ENCODE measurements at regions not wholly inside any gene's neighbourhood (a gene's known extent, or its start where the extent isn't known, plus 50 kb on each side); places are given as distances from the start of the nearest gene placed in this dataset.

DNA sequence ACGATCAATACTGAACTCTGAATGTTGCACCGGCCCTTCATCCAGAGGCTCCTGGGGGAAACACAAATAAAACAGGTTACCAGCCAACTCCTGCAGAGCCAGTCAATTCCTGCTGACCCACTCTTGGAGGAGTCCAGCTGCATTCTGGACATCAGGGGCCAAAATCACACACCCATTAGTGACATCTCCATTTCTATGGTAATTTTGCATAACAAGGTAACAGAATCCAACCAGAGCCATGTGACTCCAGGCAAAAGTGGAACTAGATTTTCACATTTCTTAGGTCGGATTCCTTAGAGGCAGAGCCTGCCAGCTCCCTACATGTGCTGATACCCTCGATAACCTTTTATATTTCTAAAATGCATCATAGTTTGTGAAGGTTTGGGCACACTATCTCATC, 119.2 kb upstream of the CTNNB1 start:
- Histone ChIP-seq H3K27me3 (replicated peaks in 1 of 4; ENCODE audit: control insufficient read depth in 3 of 4, extremely low read depth in 1 of 4, insufficient read depth in 3 of 4, low read length in 3 of 4) (no peaks in the 10 kb centered on the region), H3K4me3 (ENCODE audit: extremely low read depth in 1 of 4, insufficient read depth in 2 of 4, low read depth in 3 of 4, low read length in 4 of 4) (no peak overlapping the region), H2BK15ac (ENCODE audit: low read length) (no peak overlapping the region), H3K27ac (ENCODE audit: low read depth, low read length) (no peak overlapping the region), H4K20me1 (replicated peaks in 1 of 2; ENCODE audit: control insufficient read depth in 1 of 2, insufficient read depth in 2 of 2, low read length in 2 of 2) (no peaks in the 10 kb centered on the region), H3K4me2 (ENCODE audit: insufficient read depth in 1 of 2, low read depth in 2 of 2, low read length in 2 of 2) (peak overlapping the region in 1 of 2 experiments; percentile 15; a peak in 1 of 4 replicates), H3K23me2 (ENCODE audit: low read depth, low read length) (no peaks in the 10 kb centered on the region), H4K8ac (ENCODE audit: extremely low read depth, insufficient read depth, low read length) (no peak overlapping the region), H4K5ac (ENCODE audit: insufficient read length, low read depth, low read length) (no peak overlapping the region), H3K9ac (replicated peaks in 1 of 4; ENCODE audit: extremely low read depth in 1 of 4, low read depth in 3 of 4, low read length in 3 of 4) (no peak overlapping the region), H3K36me3 (ENCODE audit: control insufficient read depth in 2 of 4, insufficient read depth in 4 of 4, low read length in 3 of 4) (no peaks in the 10 kb centered on the region), H2BK12ac (ENCODE audit: low read depth, low read length) (no peak overlapping the region), H3K56ac (replicated peaks; ENCODE audit: insufficient read length, low read depth, low read length) (no peak overlapping the region), H3K23ac (ENCODE audit: insufficient read length) (no peak overlapping the region), H3K9me3 (ENCODE audit: insufficient read depth in 2 of 2, low read depth in 1 of 2, low read length in 1 of 2) (no peaks in the 10 kb centered on the region), H2BK20ac (ENCODE audit: low read length) (no peak overlapping the region), H3K79me1 (ENCODE audit: low read depth, low read length) (no peaks in the 10 kb centered on the region), H3K18ac (ENCODE audit: extremely low read depth, low read length) (no peak overlapping the region), H2BK5ac (ENCODE audit: low read depth, low read length) (no peak overlapping the region), H3K79me2 (ENCODE audit: control insufficient read depth in 1 of 2, insufficient read depth in 2 of 2, low read length in 2 of 2) (no peaks in the 10 kb centered on the region), H3K4me1 (replicated peaks in 1 of 4; ENCODE audit: control insufficient read depth in 3 of 4, insufficient read depth in 4 of 4, low read length in 3 of 4) (peaks cover 1 to 10% (median 4%) of the 10 kb centered on the region in 4 experiments; a peak in 5 of 7 replicates), H3K4ac (replicated peaks; ENCODE audit: insufficient read length, low read depth, low read length) (no peak overlapping the region), H2BK120ac (replicated peaks; ENCODE audit: low read depth, low read length) (no peak overlapping the region), H4K91ac (replicated peaks; ENCODE audit: insufficient read length, low read length) (no peak overlapping the region), H2AFZ (ENCODE audit: low read length) (no peak overlapping the region), H3K14ac (ENCODE audit: insufficient read length) (no peak overlapping the region), H2AK5ac (ENCODE audit: low read depth, low read length) (no peak overlapping the region)
- ChIA-PET POLR2A (ENCODE audit: partially characterized antibody) (interaction anchor here (0.8 kb wide), 1 partner anchor 119 kb away, joined by 4 read pairs; the partner anchor contains the start of gene CTNNB1), CTCF (ENCODE audit: partially characterized antibody) (interaction anchor here (0.8 kb wide), 2 partner anchors 12 to 78 kb away, joined by 3 read pairs; no protein-coding TSS in a partner anchor)
- TF ChIP-seq HDAC2 (IDR thresholded peaks at IDR 0.05; ENCODE audit: borderline replicate concordance in 1 of 2, low read depth in 2 of 2, low read length in 2 of 2) (no peak), YY1 (IDR thresholded peaks at IDR 0.05; ENCODE audit: low read depth, low read length) (no peak), CTBP2 (IDR thresholded peaks at IDR 0.05; ENCODE audit: borderline replicate concordance, insufficient read depth, insufficient read length, low read length) (no peak), SP2 (IDR thresholded peaks at IDR 0.05; ENCODE audit: low read length) (no peak), GABPA (IDR thresholded peaks at IDR 0.05; ENCODE audit: borderline replicate concordance, insufficient read depth, low read length) (no peak), RBBP5 (IDR thresholded peaks at IDR 0.05; ENCODE audit: borderline replicate concordance, low read depth, low read length) (no peak), SAP30 (IDR thresholded peaks at IDR 0.05; ENCODE audit: insufficient read depth, insufficient replicate concordance, low read length) (no peak), RNF2 (IDR thresholded peaks at IDR 0.05; ENCODE audit: borderline replicate concordance, low read depth, low read length, missing control alignments, poor library complexity, severe bottlenecking) (no peak), GTF2F1 (IDR thresholded peaks at IDR 0.05; ENCODE audit: borderline replicate concordance, low read depth, low read length) (no peak), NANOG (IDR thresholded peaks at IDR 0.05; ENCODE audit: insufficient read depth, low read depth, low read length, poor library complexity, severe bottlenecking) (no peak), KDM1A (IDR thresholded peaks at IDR 0.05; ENCODE audit: borderline replicate concordance, low read length) (no peak), MAFK (IDR thresholded peaks at IDR 0.05; ENCODE audit: low read depth, low read length) (no peak), NRF1 (IDR thresholded peaks at IDR 0.05; ENCODE audit: low read depth, low read length) (no peak)
- FAIRE-seq = no peak
- DNase-seq (ENCODE audit: low read depth in 1 of 2, low spot score in 2 of 2) = no peak
- WGBS, 2 experiments (ENCODE audit: extremely low coverage in 1 of 2, insufficient coverage in 1 of 2, insufficient read length in 1 of 2, insufficient replicate concordance in 2 of 2, low coverage in 1 of 2, low lambda C conversion rate in 2 of 2, missing lambda C conversion rate in 1 of 2) = 79% methylated on average over 4 of the region's 4 CpGs; no CpG with 5 or more reads in 1 of the 2 experiments
